ENCODE measurements at regions not wholly inside any gene's neighbourhood (a gene's known extent, or its start where the extent isn't known, plus 50 kb on each side); places are given as distances from the start of the nearest gene placed in this dataset.

DNA sequence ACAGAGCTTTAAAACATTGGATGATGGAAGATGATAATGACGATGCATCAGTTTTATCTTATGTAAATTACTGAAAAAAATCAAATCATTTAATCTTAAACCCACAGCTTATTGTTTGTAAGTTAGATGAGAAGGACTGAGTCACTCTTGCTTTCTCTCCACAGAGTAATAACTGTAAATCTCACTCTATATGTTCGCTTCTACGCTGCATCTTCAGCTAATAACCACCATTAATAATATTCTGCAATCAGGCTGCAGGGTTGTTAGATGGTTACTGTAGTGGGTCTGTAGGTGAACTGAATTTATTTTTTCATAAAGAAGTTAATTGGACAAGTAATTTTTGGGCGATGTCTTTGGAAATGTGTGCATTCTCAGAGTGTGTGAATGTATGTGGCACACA lies 260.0 kb downstream of the FAT3 start:
- POLR2A ChIA-PET = no interaction called here
- no peak for DNase-seq (ENCODE audit: low read depth, low spot score)

DNA sequence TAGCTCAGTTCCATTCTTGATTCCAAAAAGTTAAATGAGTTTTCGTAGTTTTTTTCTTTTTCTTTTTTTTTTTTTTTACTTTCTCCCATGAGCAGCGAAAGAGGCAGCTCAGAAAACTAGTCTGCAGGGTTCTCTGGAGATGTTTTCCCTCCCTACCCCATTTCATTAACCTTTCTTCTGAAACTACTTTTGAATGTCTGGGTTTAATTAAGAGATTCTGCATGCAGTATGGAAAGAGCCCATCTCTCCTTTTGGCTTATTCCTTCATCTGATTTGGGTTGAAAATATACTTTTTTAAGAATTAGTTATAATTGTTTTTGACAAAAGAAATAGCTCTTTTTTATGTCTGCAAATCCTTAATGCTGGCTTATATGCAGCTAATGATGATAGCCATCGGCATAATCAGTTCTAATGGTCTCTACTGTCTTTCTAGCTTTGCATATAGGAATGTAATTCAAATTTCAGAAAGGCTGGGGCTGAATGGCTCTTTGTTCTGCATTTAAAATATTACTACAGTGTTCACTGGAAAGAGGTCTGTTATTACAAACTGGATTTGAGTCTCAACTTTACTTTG lies 265.3 kb downstream of the FAT3 start:
- H3K27ac ChIP-seq (ENCODE audit: low read length) = no peak overlapping the region
- no peaks in the 10 kb centered on the region for H3K27me3 ChIP-seq (ENCODE audit: control insufficient read depth, insufficient read depth, low read length)
- POLR2A ChIA-PET = no interaction called here
- CTCF ChIA-PET = no interaction called here
- ATAC-seq (no peak), DNase-seq (ENCODE audit: low read depth, low spot score) (no peak)
- H3K9me3 ChIP-seq (ENCODE audit: control insufficient read depth, insufficient read depth, low read depth, low read length) = no peaks in the 10 kb centered on the region
- no TSS peak for BruUV-seq (replicated peaks)
- no peak overlapping the region for H3K4me3 ChIP-seq (ENCODE audit: low read depth in 2 of 2, low read length in 2 of 2)
- no peaks in the 10 kb centered on the region for H3K36me3 ChIP-seq (ENCODE audit: control insufficient read depth, insufficient read depth, low read length)
- intact Hi-C loops (cut with micrococcal nuclease; ENCODE audit: unreplicated experiment) (no loop called here), in situ Hi-C loops (cut with HindIII; ENCODE audit: low pct_unique_long_range_greater_than_20kb, low sequenced_read_pairs) (no loop called here)
- no peaks in the 10 kb centered on the region for H3K4me1 ChIP-seq (ENCODE audit: control insufficient read depth, insufficient read depth, low read length)
- no peak for TF ChIP-seq SIN3A (IDR thresholded peaks at IDR 0.05; ENCODE audit: borderline replicate concordance, insufficient read depth, low read depth, low read length)
- TF ChIP-seq, protein P1, sequence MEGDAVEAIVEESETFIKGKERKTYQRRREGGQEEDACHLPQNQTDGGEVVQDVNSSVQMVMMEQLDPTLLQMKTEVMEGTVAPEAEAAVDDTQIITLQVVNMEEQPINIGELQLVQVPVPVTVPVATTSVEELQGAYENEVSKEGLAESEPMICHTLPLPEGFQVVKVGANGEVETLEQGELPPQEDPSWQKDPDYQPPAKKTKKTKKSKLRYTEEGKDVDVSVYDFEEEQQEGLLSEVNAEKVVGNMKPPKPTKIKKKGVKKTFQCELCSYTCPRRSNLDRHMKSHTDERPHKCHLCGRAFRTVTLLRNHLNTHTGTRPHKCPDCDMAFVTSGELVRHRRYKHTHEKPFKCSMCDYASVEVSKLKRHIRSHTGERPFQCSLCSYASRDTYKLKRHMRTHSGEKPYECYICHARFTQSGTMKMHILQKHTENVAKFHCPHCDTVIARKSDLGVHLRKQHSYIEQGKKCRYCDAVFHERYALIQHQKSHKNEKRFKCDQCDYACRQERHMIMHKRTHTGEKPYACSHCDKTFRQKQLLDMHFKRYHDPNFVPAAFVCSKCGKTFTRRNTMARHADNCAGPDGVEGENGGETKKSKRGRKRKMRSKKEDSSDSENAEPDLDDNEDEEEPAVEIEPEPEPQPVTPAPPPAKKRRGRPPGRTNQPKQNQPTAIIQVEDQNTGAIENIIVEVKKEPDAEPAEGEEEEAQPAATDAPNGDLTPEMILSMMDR (IDR thresholded peaks at IDR 0.05) = no peak
- no peak for TF ChIP-seq TCF7L2 (IDR thresholded peaks at IDR 0.05; ENCODE audit: low read depth, low read length)
- TF ChIP-seq, protein P2, sequence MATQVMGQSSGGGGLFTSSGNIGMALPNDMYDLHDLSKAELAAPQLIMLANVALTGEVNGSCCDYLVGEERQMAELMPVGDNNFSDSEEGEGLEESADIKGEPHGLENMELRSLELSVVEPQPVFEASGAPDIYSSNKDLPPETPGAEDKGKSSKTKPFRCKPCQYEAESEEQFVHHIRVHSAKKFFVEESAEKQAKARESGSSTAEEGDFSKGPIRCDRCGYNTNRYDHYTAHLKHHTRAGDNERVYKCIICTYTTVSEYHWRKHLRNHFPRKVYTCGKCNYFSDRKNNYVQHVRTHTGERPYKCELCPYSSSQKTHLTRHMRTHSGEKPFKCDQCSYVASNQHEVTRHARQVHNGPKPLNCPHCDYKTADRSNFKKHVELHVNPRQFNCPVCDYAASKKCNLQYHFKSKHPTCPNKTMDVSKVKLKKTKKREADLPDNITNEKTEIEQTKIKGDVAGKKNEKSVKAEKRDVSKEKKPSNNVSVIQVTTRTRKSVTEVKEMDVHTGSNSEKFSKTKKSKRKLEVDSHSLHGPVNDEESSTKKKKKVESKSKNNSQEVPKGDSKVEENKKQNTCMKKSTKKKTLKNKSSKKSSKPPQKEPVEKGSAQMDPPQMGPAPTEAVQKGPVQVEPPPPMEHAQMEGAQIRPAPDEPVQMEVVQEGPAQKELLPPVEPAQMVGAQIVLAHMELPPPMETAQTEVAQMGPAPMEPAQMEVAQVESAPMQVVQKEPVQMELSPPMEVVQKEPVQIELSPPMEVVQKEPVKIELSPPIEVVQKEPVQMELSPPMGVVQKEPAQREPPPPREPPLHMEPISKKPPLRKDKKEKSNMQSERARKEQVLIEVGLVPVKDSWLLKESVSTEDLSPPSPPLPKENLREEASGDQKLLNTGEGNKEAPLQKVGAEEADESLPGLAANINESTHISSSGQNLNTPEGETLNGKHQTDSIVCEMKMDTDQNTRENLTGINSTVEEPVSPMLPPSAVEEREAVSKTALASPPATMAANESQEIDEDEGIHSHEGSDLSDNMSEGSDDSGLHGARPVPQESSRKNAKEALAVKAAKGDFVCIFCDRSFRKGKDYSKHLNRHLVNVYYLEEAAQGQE (IDR thresholded peaks at IDR 0.05; ENCODE audit: insufficient read depth in 1 of 2, low read depth in 2 of 2, low read length in 1 of 2) = no peak

More for the DNA sequence above, 260.0 kb downstream of the FAT3 start:
- Histone ChIP-seq H3K9me3 (ENCODE audit: control insufficient read depth, insufficient read depth, low read depth, low read length) (no peaks in the 10 kb centered on the region), H3K36me3 (ENCODE audit: control insufficient read depth, insufficient read depth, low read length) (no peaks in the 10 kb centered on the region), H3K4me1 (ENCODE audit: control insufficient read depth, insufficient read depth, low read length) (no peaks in the 10 kb centered on the region), H3K27me3 (ENCODE audit: control insufficient read depth, insufficient read depth, low read length) (no peaks in the 10 kb centered on the region), H3K27ac (ENCODE audit: low read length) (no peak overlapping the region), H3K4me3 (ENCODE audit: low read depth in 2 of 2, low read length in 2 of 2) (no peak overlapping the region)
- TF ChIP-seq, protein P2 (IDR thresholded peaks at IDR 0.05; ENCODE audit: insufficient read depth in 1 of 2, low read depth in 2 of 2, low read length in 1 of 2) = no peak
- TF ChIP-seq POLR2AphosphoS5 (IDR thresholded peaks at IDR 0.05; ENCODE audit: low read depth, low read length) (no peak), TCF7L2 (IDR thresholded peaks at IDR 0.05; ENCODE audit: low read depth, low read length) (no peak), SIN3A (IDR thresholded peaks at IDR 0.05; ENCODE audit: borderline replicate concordance, insufficient read depth, low read depth, low read length) (no peak)
- TF ChIP-seq, protein P1 (IDR thresholded peaks at IDR 0.05) = no peak
- in situ Hi-C loops (cut with HindIII; ENCODE audit: low pct_unique_long_range_greater_than_20kb, low sequenced_read_pairs) = no loop called here
- CTCF ChIA-PET = no interaction called here
- BruUV-seq (replicated peaks) = no TSS peak
- ATAC-seq = no peak
- intact Hi-C loops (cut with micrococcal nuclease; ENCODE audit: unreplicated experiment) = no loop called here

Measured in Panc1 (cell line).